ENCODE measurements at regions not wholly inside any gene's neighbourhood (a gene's known extent, or its start where the extent isn't known, plus 50 kb on each side); places are given as distances from the start of the nearest gene placed in this dataset.

- DNase-seq = no peak
- Histone ChIP-seq H3K27ac (ENCODE audit: insufficient read depth, low read length, poor library complexity, severe bottlenecking) (no peak overlapping the region), H3K4me1 (ENCODE audit: control insufficient read depth, insufficient read depth, low read length, poor library complexity, severe bottlenecking) (no peaks in the 10 kb centered on the region), H3K4me3 (ENCODE audit: insufficient read depth, low read depth, low read length, poor library complexity, severe bottlenecking) (no peak overlapping the region), H3K27me3 (replicated peaks; ENCODE audit: control insufficient read depth, insufficient read depth, low read length, poor library complexity, severe bottlenecking) (no peaks in the 10 kb centered on the region), H3K36me3 (ENCODE audit: control insufficient read depth, insufficient read depth, low read length) (no peaks in the 10 kb centered on the region), H3K9me3 (ENCODE audit: control insufficient read depth, low read length) (no peaks in the 10 kb centered on the region)
These were observed 300.8 kb downstream of the EFNB2 start for GRCh38 chr13:106234636-106235035.

- no peak overlapping the region for H3K27ac ChIP-seq (ENCODE audit: insufficient read depth, low read length, poor library complexity, severe bottlenecking)
- DNase-seq = no peak
- no peaks in the 10 kb centered on the region for H3K36me3 ChIP-seq (ENCODE audit: control insufficient read depth, insufficient read depth, low read length)
- no peaks in the 10 kb centered on the region for H3K9me3 ChIP-seq (ENCODE audit: control insufficient read depth, low read length)
- no peaks in the 10 kb centered on the region for H3K27me3 ChIP-seq (replicated peaks; ENCODE audit: control insufficient read depth, insufficient read depth, low read length, poor library complexity, severe bottlenecking)
- no peaks in the 10 kb centered on the region for H3K4me1 ChIP-seq (ENCODE audit: control insufficient read depth, insufficient read depth, low read length, poor library complexity, severe bottlenecking)
- no peak overlapping the region for H3K4me3 ChIP-seq (ENCODE audit: insufficient read depth, low read depth, low read length, poor library complexity, severe bottlenecking)
These were observed 302.2 kb downstream of the EFNB2 start for GRCh38 chr13:106233134-106233735.

DNA sequence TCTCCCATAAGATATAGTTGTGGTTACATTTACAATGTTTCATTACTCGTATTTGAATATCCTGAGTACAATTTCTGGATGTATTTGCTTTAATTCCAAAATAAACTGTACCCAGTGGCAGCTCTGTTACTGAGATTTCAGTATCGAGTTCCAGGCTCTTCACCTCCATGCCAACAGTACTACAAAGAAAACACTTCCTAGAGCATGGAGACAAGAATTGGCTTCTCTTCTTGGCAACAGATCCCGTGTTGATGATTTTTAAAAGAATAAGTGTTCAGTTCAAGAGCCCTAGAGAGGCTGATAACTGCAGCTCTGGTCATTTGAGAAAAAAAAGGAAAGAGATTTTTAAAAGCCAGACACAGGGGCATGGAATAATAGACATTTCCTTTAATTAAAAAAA is 302.8 kb downstream of the EFNB2 start:
- Histone ChIP-seq H3K9me3 (ENCODE audit: control insufficient read depth, low read length) (no peaks in the 10 kb centered on the region), H3K4me3 (ENCODE audit: insufficient read depth, low read depth, low read length, poor library complexity, severe bottlenecking) (no peak overlapping the region), H3K36me3 (ENCODE audit: control insufficient read depth, insufficient read depth, low read length) (no peaks in the 10 kb centered on the region), H3K27ac (ENCODE audit: insufficient read depth, low read length, poor library complexity, severe bottlenecking) (no peak overlapping the region), H3K4me1 (ENCODE audit: control insufficient read depth, insufficient read depth, low read length, poor library complexity, severe bottlenecking) (no peaks in the 10 kb centered on the region), H3K27me3 (replicated peaks; ENCODE audit: control insufficient read depth, insufficient read depth, low read length, poor library complexity, severe bottlenecking) (no peaks in the 10 kb centered on the region)
- no peak for DNase-seq

DNA sequence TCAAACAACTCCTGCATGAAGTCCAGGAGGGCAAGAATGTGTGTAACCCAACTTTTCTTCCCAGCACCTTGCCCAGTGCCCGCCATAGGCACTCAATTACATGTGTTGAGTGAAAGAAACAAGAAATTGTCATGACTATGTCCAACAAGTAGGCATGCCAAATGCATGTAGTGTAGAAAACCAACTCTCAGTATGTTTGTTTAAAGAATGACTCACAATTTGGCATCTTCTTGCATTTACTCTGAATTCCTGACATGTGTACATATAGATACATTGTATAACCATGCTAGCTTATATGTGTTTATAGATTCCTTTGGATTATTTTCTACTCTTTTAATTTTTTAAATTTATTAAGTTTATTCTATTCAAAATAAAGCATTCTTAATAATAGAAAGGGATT is 305.0 kb downstream of the EFNB2 start:
- DNase-seq = no peak
- no peak overlapping the region for H3K27ac ChIP-seq (ENCODE audit: insufficient read depth, low read length, poor library complexity, severe bottlenecking)
- no peaks in the 10 kb centered on the region for H3K9me3 ChIP-seq (ENCODE audit: control insufficient read depth, low read length)
- no peak overlapping the region for H3K4me3 ChIP-seq (ENCODE audit: insufficient read depth, low read depth, low read length, poor library complexity, severe bottlenecking)
- no peaks in the 10 kb centered on the region for H3K27me3 ChIP-seq (replicated peaks; ENCODE audit: control insufficient read depth, insufficient read depth, low read length, poor library complexity, severe bottlenecking)
- H3K4me1 ChIP-seq (ENCODE audit: control insufficient read depth, insufficient read depth, low read length, poor library complexity, severe bottlenecking) = no peaks in the 10 kb centered on the region
- no peaks in the 10 kb centered on the region for H3K36me3 ChIP-seq (ENCODE audit: control insufficient read depth, insufficient read depth, low read length)

- Histone ChIP-seq H3K9me3 (ENCODE audit: control insufficient read depth, low read length) (no peaks in the 10 kb centered on the region), H3K36me3 (ENCODE audit: control insufficient read depth, insufficient read depth, low read length) (no peaks in the 10 kb centered on the region), H3K4me1 (ENCODE audit: control insufficient read depth, insufficient read depth, low read length, poor library complexity, severe bottlenecking) (no peaks in the 10 kb centered on the region), H3K27me3 (replicated peaks; ENCODE audit: control insufficient read depth, insufficient read depth, low read length, poor library complexity, severe bottlenecking) (no peaks in the 10 kb centered on the region), H3K27ac (ENCODE audit: insufficient read depth, low read length, poor library complexity, severe bottlenecking) (no peak overlapping the region), H3K4me3 (ENCODE audit: insufficient read depth, low read depth, low read length, poor library complexity, severe bottlenecking) (no peak overlapping the region)
- DNase-seq = no peak
These were observed 310.3 kb downstream of the EFNB2 start for GRCh38 chr13:106225126-106225525.

GRCh38 chr13:106220211-106220610 is 315.3 kb downstream of the EFNB2 start:
- H3K27me3 ChIP-seq (replicated peaks; ENCODE audit: control insufficient read depth, insufficient read depth, low read length, poor library complexity, severe bottlenecking) = no peaks in the 10 kb centered on the region
- H3K27ac ChIP-seq (ENCODE audit: insufficient read depth, low read length, poor library complexity, severe bottlenecking) = no peak overlapping the region
- no peak for DNase-seq
- H3K9me3 ChIP-seq (ENCODE audit: control insufficient read depth, low read length) = no peaks in the 10 kb centered on the region
- no peaks in the 10 kb centered on the region for H3K36me3 ChIP-seq (ENCODE audit: control insufficient read depth, insufficient read depth, low read length)
- H3K4me1 ChIP-seq (ENCODE audit: control insufficient read depth, insufficient read depth, low read length, poor library complexity, severe bottlenecking) = no peaks in the 10 kb centered on the region
- no peak overlapping the region for H3K4me3 ChIP-seq (ENCODE audit: insufficient read depth, low read depth, low read length, poor library complexity, severe bottlenecking)

GRCh38 chr13:106213028-106213757 is 322.3 kb downstream of the EFNB2 start:
- no peaks in the 10 kb centered on the region for H3K27me3 ChIP-seq (replicated peaks; ENCODE audit: control insufficient read depth, insufficient read depth, low read length, poor library complexity, severe bottlenecking)
- H3K9me3 ChIP-seq (ENCODE audit: control insufficient read depth, low read length) = no peaks in the 10 kb centered on the region
- no peaks in the 10 kb centered on the region for H3K36me3 ChIP-seq (ENCODE audit: control insufficient read depth, insufficient read depth, low read length)
- DNase-seq = no peak
- H3K4me3 ChIP-seq (ENCODE audit: insufficient read depth, low read depth, low read length, poor library complexity, severe bottlenecking) = no peak overlapping the region
- no peaks in the 10 kb centered on the region for H3K4me1 ChIP-seq (ENCODE audit: control insufficient read depth, insufficient read depth, low read length, poor library complexity, severe bottlenecking)
- H3K27ac ChIP-seq (ENCODE audit: insufficient read depth, low read length, poor library complexity, severe bottlenecking) = no peak overlapping the region

DNA sequence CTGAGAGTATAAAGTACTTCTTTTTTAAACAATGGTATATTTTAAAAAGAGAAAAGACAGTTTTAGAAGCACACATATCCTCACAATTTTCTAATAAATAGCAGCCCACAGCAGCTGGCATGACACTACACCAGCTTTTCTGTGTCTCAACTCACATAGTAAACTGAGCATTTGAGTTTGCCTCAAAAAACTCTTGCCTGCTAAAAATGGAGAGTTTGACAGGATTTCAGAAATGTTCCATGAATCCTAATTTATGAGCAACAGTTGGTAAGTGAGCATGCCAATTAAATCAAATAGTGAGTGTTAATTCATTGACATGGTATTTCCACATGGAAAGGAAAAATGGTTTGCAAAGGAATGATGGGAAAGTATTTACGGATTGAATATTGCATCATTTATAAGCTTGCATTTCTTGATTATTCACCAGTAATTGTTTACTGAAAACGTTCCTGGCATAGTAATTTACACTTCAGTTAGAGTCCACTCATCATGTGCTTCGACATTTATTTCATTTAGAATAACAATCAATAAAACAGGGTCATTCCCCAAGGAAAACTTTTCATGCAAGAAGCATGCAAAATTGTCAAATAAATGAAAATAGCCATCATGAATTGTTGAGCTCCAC is 323.0 kb downstream of the EFNB2 start:
- no peak for DNase-seq
- Histone ChIP-seq H3K36me3 (ENCODE audit: control insufficient read depth, insufficient read depth, low read length) (no peaks in the 10 kb centered on the region), H3K27me3 (replicated peaks; ENCODE audit: control insufficient read depth, insufficient read depth, low read length, poor library complexity, severe bottlenecking) (no peaks in the 10 kb centered on the region), H3K4me3 (ENCODE audit: insufficient read depth, low read depth, low read length, poor library complexity, severe bottlenecking) (no peak overlapping the region), H3K27ac (ENCODE audit: insufficient read depth, low read length, poor library complexity, severe bottlenecking) (no peak overlapping the region), H3K4me1 (ENCODE audit: control insufficient read depth, insufficient read depth, low read length, poor library complexity, severe bottlenecking) (no peaks in the 10 kb centered on the region), H3K9me3 (ENCODE audit: control insufficient read depth, low read length) (no peaks in the 10 kb centered on the region)

DNA sequence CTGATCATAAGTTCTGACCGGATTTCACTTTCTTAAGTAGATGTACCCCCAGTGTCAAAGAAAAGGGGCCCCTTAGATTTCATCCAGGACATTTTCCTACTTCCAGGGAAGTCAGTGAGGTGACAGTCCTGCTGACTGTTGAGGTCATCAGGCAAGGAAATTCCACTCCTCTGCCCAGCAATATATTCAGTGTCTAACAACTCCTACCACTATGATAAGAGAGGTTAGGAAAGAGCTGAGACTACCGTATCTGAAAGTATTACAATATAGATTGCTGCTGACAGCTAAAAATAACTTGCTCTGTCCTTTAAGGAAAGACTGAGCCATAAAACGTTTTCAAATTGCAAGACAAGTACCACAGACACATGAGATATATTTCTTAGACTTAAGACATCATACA is 325.1 kb downstream of the EFNB2 start:
- no peaks in the 10 kb centered on the region for H3K4me1 ChIP-seq (ENCODE audit: control insufficient read depth, insufficient read depth, low read length, poor library complexity, severe bottlenecking)
- no peaks in the 10 kb centered on the region for H3K36me3 ChIP-seq (ENCODE audit: control insufficient read depth, insufficient read depth, low read length)
- no peak overlapping the region for H3K4me3 ChIP-seq (ENCODE audit: insufficient read depth, low read depth, low read length, poor library complexity, severe bottlenecking)
- no peak overlapping the region for H3K27ac ChIP-seq (ENCODE audit: insufficient read depth, low read length, poor library complexity, severe bottlenecking)
- H3K9me3 ChIP-seq (ENCODE audit: control insufficient read depth, low read length) = no peaks in the 10 kb centered on the region
- no peak for DNase-seq
- no peaks in the 10 kb centered on the region for H3K27me3 ChIP-seq (replicated peaks; ENCODE audit: control insufficient read depth, insufficient read depth, low read length, poor library complexity, severe bottlenecking)

DNA sequence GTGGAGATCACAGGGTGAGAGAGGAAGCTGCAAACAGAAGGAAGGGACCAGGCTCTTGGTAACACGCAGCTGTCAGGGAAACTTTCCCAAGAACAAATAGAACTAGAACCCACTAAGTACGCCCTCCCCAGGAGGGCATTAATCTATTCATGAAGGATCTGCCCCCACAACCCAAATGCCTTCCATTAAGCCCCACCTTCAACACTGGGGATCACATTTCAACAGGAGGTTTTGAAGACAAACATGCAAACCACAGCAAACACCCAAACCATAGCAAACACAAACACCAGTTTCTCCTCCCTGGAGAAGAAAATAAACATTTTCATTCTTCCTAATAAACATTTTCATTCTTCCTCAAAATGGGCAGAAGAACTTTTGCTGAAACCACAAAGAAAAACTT is 329.6 kb downstream of the EFNB2 start:
- Histone ChIP-seq H3K27ac (ENCODE audit: insufficient read depth, low read length, poor library complexity, severe bottlenecking) (no peak overlapping the region), H3K9me3 (ENCODE audit: control insufficient read depth, low read length) (no peaks in the 10 kb centered on the region), H3K27me3 (replicated peaks; ENCODE audit: control insufficient read depth, insufficient read depth, low read length, poor library complexity, severe bottlenecking) (no peaks in the 10 kb centered on the region), H3K36me3 (ENCODE audit: control insufficient read depth, insufficient read depth, low read length) (no peaks in the 10 kb centered on the region), H3K4me1 (ENCODE audit: control insufficient read depth, insufficient read depth, low read length, poor library complexity, severe bottlenecking) (no peaks in the 10 kb centered on the region), H3K4me3 (ENCODE audit: insufficient read depth, low read depth, low read length, poor library complexity, severe bottlenecking) (no peak overlapping the region)
- no peak for DNase-seq
